HL-60 (cell line): ENCODE measurements at regions not wholly inside any gene's neighbourhood (a gene's known extent, or its start where the extent isn't known, plus 50 kb on each side); places are given as distances from the start of the nearest gene placed in this dataset.

Experiments used
- GABPA ChIP-seq: IDR thresholded peaks from 2 replicates; pipeline ENCODE4 v1.6.1; 2012; ENCODE audit warnings: low read depth
- POLR2AphosphoS5 ChIP-seq: IDR thresholded peaks from 2 replicates; pipeline ENCODE4 v1.6.1; 2012; ENCODE audit warnings: low read depth
- SPI1 ChIP-seq: IDR thresholded peaks from 2 replicates; pipeline ENCODE4 v1.6.1; 2012; ENCODE audit warnings: low read depth, mild to moderate bottlenecking, borderline replicate concordance
- TF ChIP-seq, protein P1 (sequence below): IDR thresholded peaks from 2 replicates; pipeline ENCODE4 v1.6.1; 2012; ENCODE audit warnings: low read depth; ENCODE audit not compliant: insufficient replicate concordance
- TF ChIP-seq, protein P2 (sequence below): IDR thresholded peaks from one replicate; pipeline ENCODE4 v1.5.1; 2011; ENCODE audit warnings: low read length, control low read depth, inconsistent platforms; ENCODE audit not compliant: insufficient read depth

DNA sequence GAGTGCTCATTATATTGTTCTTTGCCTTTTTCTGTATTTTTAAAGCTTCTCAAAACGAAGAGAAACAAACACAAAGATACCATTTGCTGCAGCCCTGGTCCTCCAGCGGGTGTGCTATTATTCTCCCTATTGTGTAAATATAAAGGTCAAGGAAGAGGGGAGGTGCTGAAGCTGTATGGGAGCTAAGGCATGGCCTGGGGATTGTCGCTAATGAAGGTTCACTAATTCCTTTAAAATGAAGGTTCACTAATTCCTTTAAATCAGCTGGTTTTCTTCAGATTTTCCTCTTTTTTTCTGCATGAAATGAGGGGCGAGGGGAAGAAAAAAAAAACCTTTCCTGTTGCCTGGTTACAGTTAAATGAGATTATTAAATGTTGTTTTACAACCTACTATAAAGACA, 74.5 kb upstream of the MAP1B start:
- TF ChIP-seq, protein P1, sequence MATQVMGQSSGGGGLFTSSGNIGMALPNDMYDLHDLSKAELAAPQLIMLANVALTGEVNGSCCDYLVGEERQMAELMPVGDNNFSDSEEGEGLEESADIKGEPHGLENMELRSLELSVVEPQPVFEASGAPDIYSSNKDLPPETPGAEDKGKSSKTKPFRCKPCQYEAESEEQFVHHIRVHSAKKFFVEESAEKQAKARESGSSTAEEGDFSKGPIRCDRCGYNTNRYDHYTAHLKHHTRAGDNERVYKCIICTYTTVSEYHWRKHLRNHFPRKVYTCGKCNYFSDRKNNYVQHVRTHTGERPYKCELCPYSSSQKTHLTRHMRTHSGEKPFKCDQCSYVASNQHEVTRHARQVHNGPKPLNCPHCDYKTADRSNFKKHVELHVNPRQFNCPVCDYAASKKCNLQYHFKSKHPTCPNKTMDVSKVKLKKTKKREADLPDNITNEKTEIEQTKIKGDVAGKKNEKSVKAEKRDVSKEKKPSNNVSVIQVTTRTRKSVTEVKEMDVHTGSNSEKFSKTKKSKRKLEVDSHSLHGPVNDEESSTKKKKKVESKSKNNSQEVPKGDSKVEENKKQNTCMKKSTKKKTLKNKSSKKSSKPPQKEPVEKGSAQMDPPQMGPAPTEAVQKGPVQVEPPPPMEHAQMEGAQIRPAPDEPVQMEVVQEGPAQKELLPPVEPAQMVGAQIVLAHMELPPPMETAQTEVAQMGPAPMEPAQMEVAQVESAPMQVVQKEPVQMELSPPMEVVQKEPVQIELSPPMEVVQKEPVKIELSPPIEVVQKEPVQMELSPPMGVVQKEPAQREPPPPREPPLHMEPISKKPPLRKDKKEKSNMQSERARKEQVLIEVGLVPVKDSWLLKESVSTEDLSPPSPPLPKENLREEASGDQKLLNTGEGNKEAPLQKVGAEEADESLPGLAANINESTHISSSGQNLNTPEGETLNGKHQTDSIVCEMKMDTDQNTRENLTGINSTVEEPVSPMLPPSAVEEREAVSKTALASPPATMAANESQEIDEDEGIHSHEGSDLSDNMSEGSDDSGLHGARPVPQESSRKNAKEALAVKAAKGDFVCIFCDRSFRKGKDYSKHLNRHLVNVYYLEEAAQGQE = no peak
- TF ChIP-seq, protein P2, sequence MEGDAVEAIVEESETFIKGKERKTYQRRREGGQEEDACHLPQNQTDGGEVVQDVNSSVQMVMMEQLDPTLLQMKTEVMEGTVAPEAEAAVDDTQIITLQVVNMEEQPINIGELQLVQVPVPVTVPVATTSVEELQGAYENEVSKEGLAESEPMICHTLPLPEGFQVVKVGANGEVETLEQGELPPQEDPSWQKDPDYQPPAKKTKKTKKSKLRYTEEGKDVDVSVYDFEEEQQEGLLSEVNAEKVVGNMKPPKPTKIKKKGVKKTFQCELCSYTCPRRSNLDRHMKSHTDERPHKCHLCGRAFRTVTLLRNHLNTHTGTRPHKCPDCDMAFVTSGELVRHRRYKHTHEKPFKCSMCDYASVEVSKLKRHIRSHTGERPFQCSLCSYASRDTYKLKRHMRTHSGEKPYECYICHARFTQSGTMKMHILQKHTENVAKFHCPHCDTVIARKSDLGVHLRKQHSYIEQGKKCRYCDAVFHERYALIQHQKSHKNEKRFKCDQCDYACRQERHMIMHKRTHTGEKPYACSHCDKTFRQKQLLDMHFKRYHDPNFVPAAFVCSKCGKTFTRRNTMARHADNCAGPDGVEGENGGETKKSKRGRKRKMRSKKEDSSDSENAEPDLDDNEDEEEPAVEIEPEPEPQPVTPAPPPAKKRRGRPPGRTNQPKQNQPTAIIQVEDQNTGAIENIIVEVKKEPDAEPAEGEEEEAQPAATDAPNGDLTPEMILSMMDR = no peak
- no peak for TF ChIP-seq POLR2AphosphoS5
- no peak for TF ChIP-seq SPI1
- TF ChIP-seq GABPA = no peak
